ENCODE measurements at regions not wholly inside any gene's neighbourhood (a gene's known extent, or its start where the extent isn't known, plus 50 kb on each side); places are given as distances from the start of the nearest gene placed in this dataset.

GRCh38 chr11:97637701-97638100 is 1247.9 kb downstream of the JRKL start (continued):
- TF ChIP-seq EZH2phosphoT487 (IDR thresholded peaks at IDR 0.05; ENCODE audit: unreplicated experiment): no peak
- TF ChIP-seq REST (IDR thresholded peaks at IDR 0.05; ENCODE audit: unreplicated experiment): no peak
- TF ChIP-seq ZNF331 (CRISPR knock-in tag; IDR thresholded peaks at IDR 0.05; ENCODE audit: low read depth): no peak
- TF ChIP-seq ZNF114 (CRISPR knock-in tag; IDR thresholded peaks at IDR 0.05): no peak
- TF ChIP-seq POLR2AphosphoS5 (IDR thresholded peaks at IDR 0.05; ENCODE audit: low read depth): no peak
- TF ChIP-seq CTCF (conservative IDR thresholded peaks at IDR 0.05; ENCODE audit: low read depth in 2 of 2): no peak
- no peak for TF ChIP-seq JUNB (IDR thresholded peaks at IDR 0.05; ENCODE audit: unreplicated experiment)
- no peak for TF ChIP-seq CREB1 (CRISPR knock-in tag; IDR thresholded peaks at IDR 0.05; ENCODE audit: low read depth)

- ATAC-seq (no peak), DNase-seq (ENCODE audit: low spot score) (no peak)
- H3K4me1 ChIP-seq (ENCODE audit: insufficient read depth): peaks cover 25% of the 10 kb centered on the region
- Mint-ChIP-seq H3K27ac (no peak overlapping the region), H3K36me3 (ENCODE audit: low read depth) (peaks cover 27% of the 10 kb centered on the region; the same call in 2 of the 3 replicates), H3K9me3 (peaks cover 26% of the 10 kb centered on the region), H3K27me3 (ENCODE audit: insufficient read depth, low read depth, poor library complexity) (peaks cover 8% of the 10 kb centered on the region), H3K4me3 (no peak overlapping the region), H3K4me1 (peaks cover 31% of the 10 kb centered on the region)
- H3K27me3 ChIP-seq (ENCODE audit: insufficient read depth): peaks cover 17% of the 10 kb centered on the region
- no peak for TF ChIP-seq CREB1 (CRISPR knock-in tag; IDR thresholded peaks at IDR 0.05; ENCODE audit: low read depth)
- TF ChIP-seq ZNF331 (CRISPR knock-in tag; IDR thresholded peaks at IDR 0.05; ENCODE audit: low read depth): no peak
- TF ChIP-seq JUNB (IDR thresholded peaks at IDR 0.05; ENCODE audit: unreplicated experiment): no peak
- H3K4me2 ChIP-seq: peak overlapping the region; percentile 8; the same call in 1 of the 2 replicates
- H3K79me2 ChIP-seq (replicated peaks; ENCODE audit: insufficient read depth): no peaks in the 10 kb centered on the region
- no peaks in the 10 kb centered on the region for H3K9me2 ChIP-seq (ENCODE audit: insufficient read depth)
- no peaks in the 10 kb centered on the region for H3K36me3 ChIP-seq (ENCODE audit: insufficient read depth)
- no peak overlapping the region for H3K27ac ChIP-seq (ENCODE audit: low read depth)
- H3K4me3 ChIP-seq: no peak overlapping the region
- no peak overlapping the region for H2AFZ ChIP-seq
- H4K20me1 ChIP-seq (replicated peaks; ENCODE audit: insufficient read depth): no peaks in the 10 kb centered on the region
- H3F3A ChIP-seq (replicated peaks; ENCODE audit: low read depth): no peaks in the 10 kb centered on the region
Measured at GRCh38 chr11:97638641-97639224, 1248.9 kb downstream of the JRKL start.

All from GM23338 (cell line).